K562 (cell line): ENCODE measurements at regions not wholly inside any gene's neighbourhood (a gene's known extent, or its start where the extent isn't known, plus 50 kb on each side); places are given as distances from the start of the nearest gene placed in this dataset.

Experiments
- BRF1 ChIP-seq: IDR thresholded peaks from 3 replicates; pipeline ENCODE4 v1.6.1; 2011; ENCODE audit warnings: borderline replicate concordance, mild to moderate bottlenecking; ENCODE audit not compliant: insufficient read length; ENCODE audit errors: extremely low read depth
- CHD1 ChIP-seq: fragments of 200-600 bp; sonication (generic); IDR thresholded peaks from one replicate; pipeline ENCODE4 v1.6.1; 2012; ENCODE audit warnings: mild to moderate bottlenecking, moderate library complexity, low read length, inconsistent platforms
- CTCF ChIP-seq, 3 experiments: IDR thresholded peaks in 2 of 3; conservative IDR thresholded peaks in 1 of 3; 2 replicates each; pipeline ENCODE4 v1.5.1; 2011 to 2012; ENCODE audit warnings: low read length in 3 of 3, mild to moderate bottlenecking in 3 of 3, control low read depth in 2 of 3, improper control_type of control experiment in 1 of 3, inconsistent platforms in 1 of 3, low read depth in 1 of 3, mixed read lengths in 1 of 3, moderate library complexity in 1 of 3; ENCODE audit not compliant: insufficient read depth in 2 of 3
- DIDO1 ChIP-seq: fragments of 450-650 bp; IDR thresholded peaks from 2 replicates; pipeline ENCODE4 v1.6.1; 2016; ENCODE audit warnings: low read depth, missing biosample characterization, missing genetic modification characterization
- ELK3 ChIP-seq: fragments of 450-650 bp; formaldehyde crosslinking; IDR thresholded peaks from 2 replicates; pipeline ENCODE4 v1.4.0; 2020; ENCODE audit warnings: mild to moderate bottlenecking
- TEAD1 ChIP-seq, 2 experiments: fragments of 450-650 bp in 1 of 2; sonication (generic) in 1 of 2; formaldehyde crosslinking; IDR thresholded peaks; 2 replicates each; pipeline versions ENCODE4 v1.4.0 to v1.8.0; 2020 to 2022; ENCODE audit warnings: mild to moderate bottlenecking in 2 of 2, missing genetic modification reagents in 1 of 2
- ZNF512 ChIP-seq: IDR thresholded peaks from 2 replicates; pipeline ENCODE4 v1.6.1; 2016; ENCODE audit warnings: missing genetic modification characterization, missing compliant biosample characterization

GRCh38 chr1:185487936-185488335, 170.9 kb upstream of the IVNS1ABP start:
- TF ChIP-seq BRF1, result no peak
- TF ChIP-seq CHD1, result no peak
- no peak for TF ChIP-seq TEAD1 (CRISPR knock-in tag; IDR thresholded peaks at IDR 0.05)
- no peak for TF ChIP-seq ZNF512 (tag)
- TF ChIP-seq CTCF (IDR thresholded peaks at IDR 0.05 in 2 of 3, conservative IDR thresholded peaks at IDR 0.05 in 1 of 3; ENCODE audit: insufficient read depth in 2 of 3, low read depth in 1 of 3, low read length in 3 of 3), result no peak
- TF ChIP-seq ELK3 (CRISPR knock-in tag), result no peak
- no peak for TF ChIP-seq DIDO1 (tag)
